Esophagus squamous epithelium (tissue), 5 donors: ENCODE measurements at regions not wholly inside any gene's neighbourhood (a gene's known extent, or its start where the extent isn't known, plus 50 kb on each side); places are given as distances from the start of the nearest gene placed in this dataset.

ENCODE experiments used
- DNase-seq: peaks from one replicate; lab custom pipeline; 2025; lab: John Stamatoyannopoulos, UW
- H3K27ac ChIP-seq, 4 donors: fragments of 200-600 bp; sonication (generic); one replicate each; pipeline ENCODE4 v1.5.1; 2016 to 2019; ENCODE audit warnings: mild to moderate bottlenecking in 1 of 4
- H3K27me3 ChIP-seq, 4 donors: fragments of 200-600 bp; sonication (generic); 1 replicate in 3 of 4; 2 replicates in 1 of 4; pipeline versions ENCODE4 v1.5.1 to v1.6.0; 2017 to 2021; ENCODE audit warnings: antibody characterized with exemption in 1 of 4
- H3K36me3 ChIP-seq, 3 donors: fragments of 200-600 bp; sonication (generic); one replicate each; pipeline ENCODE4 v1.5.1; 2016 to 2019
- H3K4me1 ChIP-seq, 3 donors: fragments of 200-600 bp; sonication (generic); one replicate each; pipeline ENCODE4 v1.5.1; 2017 to 2019
- H3K4me3 ChIP-seq, 4 donors: fragments of 200-600 bp; sonication (generic); 1 replicate in 3 of 4; 2 replicates in 1 of 4; pipeline ENCODE4 v1.5.1; 2016 to 2019; ENCODE audit warnings: mild to moderate bottlenecking in 2 of 4, moderate library complexity in 1 of 4
- H3K9me3 ChIP-seq, 3 donors: fragments of 200-600 bp; sonication (generic); one replicate each; pipeline ENCODE4 v1.5.1; 2016 to 2019
- CTCF ChIP-seq, 6 experiments: fragments of 450-650 bp in 4 of 6; fragments of 200-600 bp in 2 of 6; sonication (generic) in 2 of 6; IDR thresholded peaks; one replicate each; pipeline ENCODE4 v1.5.1; 2016 to 2019; ENCODE audit warnings: antibody characterized with exemption in 6 of 6, mild to moderate bottlenecking in 4 of 6, moderate library complexity in 4 of 6
- POLR2A ChIP-seq, 4 donors: fragments of 450-650 bp; IDR thresholded peaks; one replicate each; pipeline ENCODE4 v1.6.1; 2017; ENCODE audit warnings: antibody characterized with exemption in 4 of 4, mild to moderate bottlenecking in 4 of 4, moderate library complexity in 3 of 4
- WGBS, 2 donors: methylation state at CpG; one replicate each; pipeline ENCODE4 v1.1.5; 2018; 5-methylcytosine and 5-hydroxymethylcytosine counted together
- intact Hi-C: fragments of 100-400 bp; cut with DNase I; formaldehyde crosslinking; loops from one replicate; pipeline ENCODE4 v1.15.0; 2022
- donor health status: DM: yes; HTN: yes; CAD: no.

- intact Hi-C loops: no loop called here
- Histone ChIP-seq H3K27ac (no peak overlapping the region), H3K9me3 (no peaks in the 10 kb centered on the region), H3K36me3 (no peaks in the 10 kb centered on the region), H3K4me3 (no peak overlapping the region), H3K27me3 (no peaks in the 10 kb centered on the region), H3K4me1 (peaks cover 0 to 7% (median 0%) of the 10 kb centered on the region in 3 donors)
- TF ChIP-seq CTCF (IDR thresholded peaks at IDR 0.05) (no peak), POLR2A (IDR thresholded peaks at IDR 0.05) (no peak)
- no peak for DNase-seq
Observed at GRCh38 chr2:182615036-182615435, 101.0 kb upstream of the DNAJC10 start.

GRCh38 chr2:182616471-182617393 lies 99.3 kb upstream of the DNAJC10 start:
- no peak overlapping the region for H3K27ac ChIP-seq
- H3K9me3 ChIP-seq: no peaks in the 10 kb centered on the region
- H3K27me3 ChIP-seq: no peaks in the 10 kb centered on the region
- DNase-seq: no peak
- TF ChIP-seq CTCF (IDR thresholded peaks at IDR 0.05) (no peak), POLR2A (IDR thresholded peaks at IDR 0.05) (no peak)
- no peak overlapping the region for H3K4me3 ChIP-seq
- H3K36me3 ChIP-seq: no peaks in the 10 kb centered on the region
- H3K4me1 ChIP-seq: peaks cover 0 to 7% (median 0%) of the 10 kb centered on the region in 3 donors
- WGBS, 2 donors: 86 to 93% methylated on average over 3 of the region's 3 CpGs
- intact Hi-C loops: no loop called here

GRCh38 chr2:182618672-182619079 lies 97.4 kb upstream of the DNAJC10 start:
- 31 to 42% methylated on average over 6 of the region's 6 CpGs for WGBS, 2 donors
- intact Hi-C loops: no loop called here
- no peak for DNase-seq

GRCh38 chr2:182619276-182619675 lies 96.8 kb upstream of the DNAJC10 start:
- WGBS, 2 donors: 58 to 80% methylated on average over 2 of the region's 2 CpGs
- Histone ChIP-seq H3K36me3 (no peaks in the 10 kb centered on the region), H3K27me3 (no peaks in the 10 kb centered on the region), H3K4me3 (no peak overlapping the region), H3K4me1 (peaks cover 0 to 7% (median 0%) of the 10 kb centered on the region in 3 donors), H3K9me3 (no peaks in the 10 kb centered on the region), H3K27ac (no peak overlapping the region)
- intact Hi-C loops: no loop called here
- TF ChIP-seq CTCF (IDR thresholded peaks at IDR 0.05): no peak
- no peak for TF ChIP-seq POLR2A (IDR thresholded peaks at IDR 0.05)
- no peak for DNase-seq

More at GRCh38 chr2:182618672-182619079, 97.4 kb upstream of the DNAJC10 start:
- TF ChIP-seq CTCF (IDR thresholded peaks at IDR 0.05) (no peak), POLR2A (IDR thresholded peaks at IDR 0.05) (no peak)
- H3K9me3 ChIP-seq: no peaks in the 10 kb centered on the region
- H3K27me3 ChIP-seq: no peaks in the 10 kb centered on the region
- no peaks in the 10 kb centered on the region for H3K36me3 ChIP-seq
- H3K4me1 ChIP-seq: peaks cover 0 to 7% (median 0%) of the 10 kb centered on the region in 3 donors
- no peak overlapping the region for H3K4me3 ChIP-seq
- no peak overlapping the region for H3K27ac ChIP-seq

GRCh38 chr2:182621191-182621590 lies 94.9 kb upstream of the DNAJC10 start:
- Histone ChIP-seq H3K36me3 (no peaks in the 10 kb centered on the region), H3K9me3 (no peaks in the 10 kb centered on the region), H3K4me3 (no peak overlapping the region), H3K27ac (no peak overlapping the region), H3K4me1 (peaks cover 0 to 7% (median 0%) of the 10 kb centered on the region in 3 donors), H3K27me3 (no peaks in the 10 kb centered on the region)
- DNase-seq: no peak
- intact Hi-C loops: no loop called here
- 63 to 66% methylated on average over 1 of the region's 1 CpG for WGBS, 2 donors
- TF ChIP-seq POLR2A (IDR thresholded peaks at IDR 0.05): no peak
- TF ChIP-seq CTCF (IDR thresholded peaks at IDR 0.05): no peak
